Ascending aorta (tissue), 2 donors: ENCODE measurements at regions not wholly inside any gene's neighbourhood (a gene's known extent, or its start where the extent isn't known, plus 50 kb on each side); places are given as distances from the start of the nearest gene placed in this dataset.

Experiments
- DNase-seq, 2 donors: peaks; one replicate each; pipeline ENCODE4 v3.0.0-alpha.2; 2019; ENCODE audit warnings: low spot score in 2 of 2
- H3K27ac ChIP-seq, 2 donors: fragments of 200-600 bp; sonication (generic); one replicate each; pipeline ENCODE4 v1.5.1; 2016 to 2017; ENCODE audit warnings: mild to moderate bottlenecking in 1 of 2
- H3K27me3 ChIP-seq: fragments of 200-600 bp; sonication (generic); one replicate; pipeline ENCODE4 v1.5.1; 2017
- H3K36me3 ChIP-seq, 2 donors: fragments of 200-600 bp; sonication (generic); one replicate each; pipeline ENCODE4 v1.5.1; 2016
- H3K4me1 ChIP-seq, 2 donors: fragments of 200-600 bp; sonication (generic); one replicate each; pipeline ENCODE4 v1.5.1; 2016 to 2017; ENCODE audit warnings: mild to moderate bottlenecking in 1 of 2
- H3K4me3 ChIP-seq, 2 donors: fragments of 200-600 bp; sonication (generic); one replicate each; pipeline ENCODE4 v1.5.1; 2016 to 2017; ENCODE audit warnings: mild to moderate bottlenecking in 1 of 2
- H3K9me3 ChIP-seq, 2 donors: fragments of 200-600 bp; sonication (generic); one replicate each; pipeline ENCODE4 v1.5.1; 2016
- intact Hi-C: fragments of 100-400 bp; cut with DNase I; formaldehyde crosslinking; loops from one replicate; pipeline ENCODE4 v1.15.1; 2023
- TF ChIP-seq, protein P1 (sequence below), 3 experiments: fragments of 200-600 bp in 2 of 3; fragments of 450-650 bp in 1 of 3; sonication (generic) in 2 of 3; IDR thresholded peaks; one replicate each; pipeline ENCODE4 v1.5.1; 2016 to 2019; ENCODE audit warnings: antibody characterized with exemption in 3 of 3, mild to moderate bottlenecking in 1 of 3, moderate library complexity in 1 of 3

DNA sequence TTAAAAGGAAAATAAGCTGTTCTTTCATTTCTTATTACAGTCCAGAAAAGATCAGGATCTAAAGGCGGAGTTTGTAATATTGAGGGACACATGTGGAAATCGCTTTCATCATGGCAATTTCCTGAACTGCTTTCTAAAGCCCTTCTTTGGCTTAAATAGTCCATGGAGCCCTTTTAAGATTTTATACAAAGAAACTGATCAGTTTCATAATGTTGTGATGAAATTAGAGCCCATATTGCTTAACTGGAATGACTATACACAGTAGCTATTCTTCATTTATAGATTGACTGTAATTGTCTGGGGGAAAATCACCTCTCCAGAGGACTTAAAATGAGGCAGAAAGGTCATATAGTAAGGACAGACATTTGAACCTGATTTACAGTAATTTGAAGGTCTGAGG, 322.2 kb downstream of the ETAA1 start:
- intact Hi-C loops: no loop called here

DNA sequence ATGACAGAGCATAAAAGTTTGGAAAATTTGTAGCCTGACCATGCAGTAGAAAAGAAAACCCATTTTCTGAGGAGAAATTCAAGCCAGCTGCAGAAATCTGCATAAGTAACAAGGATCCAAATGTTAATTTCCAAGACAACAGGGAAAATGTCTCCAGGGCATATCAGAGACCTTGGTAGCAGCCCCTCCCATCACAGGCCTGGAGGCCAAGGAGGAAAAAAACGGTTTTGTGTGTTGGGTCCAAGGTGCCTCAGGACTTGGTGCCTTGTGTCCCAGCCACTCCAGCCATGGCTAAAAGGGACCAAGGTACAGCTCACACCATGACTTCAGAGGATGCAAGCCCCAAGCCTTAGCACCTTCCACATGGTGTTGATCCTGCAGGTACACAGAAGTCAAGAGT, 324.4 kb downstream of the ETAA1 start:
- H3K27me3 ChIP-seq: no peaks in the 10 kb centered on the region
- no peak overlapping the region for H3K27ac ChIP-seq
- no peak overlapping the region for H3K4me3 ChIP-seq
- H3K36me3 ChIP-seq: no peaks in the 10 kb centered on the region
- DNase-seq: no peak
- H3K4me1 ChIP-seq: no peaks in the 10 kb centered on the region
- intact Hi-C loops: no loop called here
- TF ChIP-seq, protein P1, sequence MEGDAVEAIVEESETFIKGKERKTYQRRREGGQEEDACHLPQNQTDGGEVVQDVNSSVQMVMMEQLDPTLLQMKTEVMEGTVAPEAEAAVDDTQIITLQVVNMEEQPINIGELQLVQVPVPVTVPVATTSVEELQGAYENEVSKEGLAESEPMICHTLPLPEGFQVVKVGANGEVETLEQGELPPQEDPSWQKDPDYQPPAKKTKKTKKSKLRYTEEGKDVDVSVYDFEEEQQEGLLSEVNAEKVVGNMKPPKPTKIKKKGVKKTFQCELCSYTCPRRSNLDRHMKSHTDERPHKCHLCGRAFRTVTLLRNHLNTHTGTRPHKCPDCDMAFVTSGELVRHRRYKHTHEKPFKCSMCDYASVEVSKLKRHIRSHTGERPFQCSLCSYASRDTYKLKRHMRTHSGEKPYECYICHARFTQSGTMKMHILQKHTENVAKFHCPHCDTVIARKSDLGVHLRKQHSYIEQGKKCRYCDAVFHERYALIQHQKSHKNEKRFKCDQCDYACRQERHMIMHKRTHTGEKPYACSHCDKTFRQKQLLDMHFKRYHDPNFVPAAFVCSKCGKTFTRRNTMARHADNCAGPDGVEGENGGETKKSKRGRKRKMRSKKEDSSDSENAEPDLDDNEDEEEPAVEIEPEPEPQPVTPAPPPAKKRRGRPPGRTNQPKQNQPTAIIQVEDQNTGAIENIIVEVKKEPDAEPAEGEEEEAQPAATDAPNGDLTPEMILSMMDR (IDR thresholded peaks at IDR 0.05): no peak
- H3K9me3 ChIP-seq: no peaks in the 10 kb centered on the region

More for the DNA sequence above, 322.2 kb downstream of the ETAA1 start:
- no peak for DNase-seq
- H3K9me3 ChIP-seq: no peaks in the 10 kb centered on the region
- H3K4me1 ChIP-seq: no peaks in the 10 kb centered on the region
- H3K36me3 ChIP-seq: no peaks in the 10 kb centered on the region
- H3K4me3 ChIP-seq: no peak overlapping the region
- TF ChIP-seq, protein P1 (IDR thresholded peaks at IDR 0.05): no peak
- H3K27ac ChIP-seq: no peak overlapping the region
- H3K27me3 ChIP-seq: no peaks in the 10 kb centered on the region

DNA sequence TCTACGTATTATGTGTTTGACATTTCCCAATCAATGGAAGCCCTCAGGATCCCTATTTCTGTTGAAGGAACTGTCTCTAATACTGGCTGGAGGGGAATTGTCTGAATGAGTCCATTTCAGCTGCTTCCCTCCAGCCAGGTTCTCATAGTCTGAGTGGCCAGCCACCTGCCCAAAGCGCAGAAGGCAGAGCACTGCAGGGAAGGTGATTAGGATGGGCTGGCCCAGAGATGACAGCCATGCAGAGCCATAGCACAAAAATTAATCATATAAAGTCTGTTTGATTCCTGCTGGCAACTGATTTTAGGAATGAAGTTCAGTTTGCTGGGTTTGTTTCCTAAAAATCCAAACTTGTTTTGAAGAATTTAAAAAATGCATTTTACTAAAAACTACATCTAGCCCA, 327.1 kb downstream of the ETAA1 start:
- TF ChIP-seq, protein P1 (IDR thresholded peaks at IDR 0.05): no peak
- no peak overlapping the region for H3K4me3 ChIP-seq
- no peaks in the 10 kb centered on the region for H3K9me3 ChIP-seq
- H3K27ac ChIP-seq: no peak overlapping the region
- H3K4me1 ChIP-seq: no peaks in the 10 kb centered on the region
- no peaks in the 10 kb centered on the region for H3K27me3 ChIP-seq
- no peaks in the 10 kb centered on the region for H3K36me3 ChIP-seq
- DNase-seq: no peak
- intact Hi-C loops: no loop called here

DNA sequence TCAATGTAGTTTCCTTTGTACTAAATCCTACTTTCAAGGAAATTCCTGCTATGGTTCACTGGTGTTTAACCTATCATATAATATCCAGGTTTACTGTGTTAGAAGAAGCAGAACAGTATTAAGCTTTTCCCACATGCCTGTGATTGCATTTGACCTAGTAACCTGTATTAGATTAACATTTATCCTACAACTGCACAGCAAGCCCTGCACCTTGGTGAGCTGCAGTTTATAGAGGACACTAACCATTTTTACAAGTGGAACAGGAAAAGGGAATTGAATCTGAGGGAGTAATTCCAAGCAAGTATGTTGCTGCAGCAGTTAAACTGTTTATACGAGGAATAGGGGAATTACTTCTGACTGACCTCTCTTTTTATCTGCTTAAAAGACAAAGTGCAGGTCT, 328.6 kb downstream of the ETAA1 start:
- intact Hi-C loops: no loop called here
- no peak for DNase-seq
- Histone ChIP-seq H3K9me3 (no peaks in the 10 kb centered on the region), H3K27me3 (no peaks in the 10 kb centered on the region), H3K27ac (no peak overlapping the region), H3K4me3 (no peak overlapping the region), H3K4me1 (no peaks in the 10 kb centered on the region), H3K36me3 (no peaks in the 10 kb centered on the region)
- TF ChIP-seq, protein P1 (IDR thresholded peaks at IDR 0.05): no peak

DNA sequence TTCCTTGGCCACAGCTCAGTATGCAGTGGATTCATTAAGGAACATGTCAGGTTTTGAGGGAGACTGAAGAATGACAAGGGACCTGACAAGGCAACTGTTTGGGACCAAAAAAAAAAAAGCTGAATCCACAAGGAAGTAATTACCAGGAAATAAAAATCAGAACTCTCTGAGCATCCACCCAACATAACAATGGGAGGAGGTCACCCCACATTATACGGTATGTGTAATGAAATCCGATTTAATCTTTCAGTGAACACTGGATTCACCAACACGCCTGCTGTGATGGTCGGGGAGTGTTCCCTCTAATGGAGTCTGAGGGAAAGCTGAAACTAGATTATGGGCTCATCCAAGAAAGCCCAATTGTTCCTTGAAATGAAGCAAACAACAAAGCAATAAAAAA, 329.3 kb downstream of the ETAA1 start:
- no peaks in the 10 kb centered on the region for H3K27me3 ChIP-seq
- no peak for DNase-seq
- no peak overlapping the region for H3K4me3 ChIP-seq
- TF ChIP-seq, protein P1 (IDR thresholded peaks at IDR 0.05): no peak
- H3K4me1 ChIP-seq: no peaks in the 10 kb centered on the region
- no peaks in the 10 kb centered on the region for H3K36me3 ChIP-seq
- intact Hi-C loops: no loop called here
- H3K9me3 ChIP-seq: no peaks in the 10 kb centered on the region
- no peak overlapping the region for H3K27ac ChIP-seq

DNA sequence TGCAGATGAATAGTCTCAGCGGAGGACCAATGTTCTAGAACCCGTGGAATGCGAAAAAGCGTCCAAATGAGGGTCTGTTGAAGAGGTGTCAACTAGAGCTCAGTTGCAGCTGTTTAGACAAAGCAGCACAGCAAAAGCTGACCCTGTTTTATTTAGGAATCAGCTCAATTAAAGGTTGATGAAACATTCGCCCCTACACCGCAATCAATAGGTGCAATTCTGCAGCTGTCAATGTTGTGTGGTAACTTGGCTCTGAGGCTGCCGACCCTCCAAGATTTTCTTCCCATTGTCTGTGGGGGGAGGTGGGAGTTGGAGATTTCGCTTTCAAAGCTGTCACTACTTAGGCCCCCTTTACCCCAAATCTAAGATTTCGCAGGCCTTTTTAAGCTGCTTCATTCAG, 330.0 kb downstream of the ETAA1 start:
- Histone ChIP-seq H3K27me3 (no peaks in the 10 kb centered on the region), H3K9me3 (no peaks in the 10 kb centered on the region), H3K4me1 (no peaks in the 10 kb centered on the region), H3K36me3 (no peaks in the 10 kb centered on the region), H3K27ac (no peak overlapping the region), H3K4me3 (no peak overlapping the region)
- no peak for DNase-seq
- intact Hi-C loops: no loop called here
- TF ChIP-seq, protein P1 (IDR thresholded peaks at IDR 0.05): no peak
